Activated naive CD4-positive, alpha-beta T cell treated with anti-CD3 and anti-CD28 coated beads, Interleukin-2, amount 50 U/mL, for 24 hours (primary cell): ENCODE measurements at regions not wholly inside any gene's neighbourhood (a gene's known extent, or its start where the extent isn't known, plus 50 kb on each side); places are given as distances from the start of the nearest gene placed in this dataset.

ENCODE experiments used
- H3K27ac Mint-ChIP-seq: one replicate; pipeline ENCODE4 v1.8.0; 2021; ENCODE audit warnings: mild to moderate bottlenecking, mixed read lengths
- H3K27me3 Mint-ChIP-seq: one replicate; pipeline ENCODE4 v1.8.0; 2021; ENCODE audit warnings: mixed read lengths
- H3K36me3 Mint-ChIP-seq: one replicate; pipeline ENCODE4 v1.8.0; 2021; ENCODE audit warnings: mixed read lengths
- H3K4me1 Mint-ChIP-seq: one replicate; pipeline ENCODE4 v1.8.0; 2021; ENCODE audit warnings: mixed read lengths
- H3K4me3 Mint-ChIP-seq: one replicate; pipeline ENCODE4 v1.8.0; 2021; ENCODE audit warnings: mild to moderate bottlenecking, mixed read lengths
- H3K9me3 Mint-ChIP-seq: one replicate; pipeline ENCODE4 v1.8.0; 2021; ENCODE audit warnings: mixed read lengths

DNA sequence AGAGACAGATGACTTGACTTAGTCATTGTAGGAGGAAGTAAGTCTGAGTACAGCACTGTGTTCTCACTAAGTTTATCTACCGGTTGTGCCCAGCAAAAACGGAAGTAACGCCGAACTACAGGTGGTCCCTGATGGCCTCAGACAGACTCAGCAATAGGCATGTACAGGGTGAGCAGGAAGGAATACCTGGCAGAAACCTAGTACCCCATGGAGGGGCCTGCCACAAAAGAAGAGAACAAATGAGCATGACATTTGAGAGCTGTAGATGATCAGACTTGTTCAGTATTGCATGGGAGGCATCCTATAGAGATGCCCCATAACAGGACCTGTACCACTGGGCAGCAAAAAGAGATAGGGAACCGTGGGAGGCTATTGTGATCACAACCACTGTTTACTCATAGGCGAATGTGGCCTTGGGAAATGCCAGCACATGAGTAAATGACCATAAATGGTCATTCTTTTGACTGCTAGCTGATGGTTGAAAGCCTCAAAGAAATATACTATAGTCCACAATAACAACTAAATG lies 106.4 kb upstream of the TAB2 start:
- Mint-ChIP-seq H3K4me3 (peak overlapping the region; percentile 71), H3K36me3 (peaks cover 4% of the 10 kb centered on the region), H3K9me3 (peaks cover 5% of the 10 kb centered on the region), H3K27ac (peak overlapping the region; percentile 95), H3K4me1 (peaks cover 20% of the 10 kb centered on the region), H3K27me3 (no peaks in the 10 kb centered on the region)

GRCh38 chr6:149212206-149212605 lies 105.3 kb upstream of the TAB2 start:
- H3K27ac Mint-ChIP-seq = peak overlapping the region; percentile 97
- peak overlapping the region; percentile 57 for H3K4me3 Mint-ChIP-seq
- H3K36me3 Mint-ChIP-seq = peaks cover 2% of the 10 kb centered on the region
- peaks cover 28% of the 10 kb centered on the region for H3K4me1 Mint-ChIP-seq
- peaks cover 5% of the 10 kb centered on the region for H3K9me3 Mint-ChIP-seq
- H3K27me3 Mint-ChIP-seq = no peaks in the 10 kb centered on the region

GRCh38 chr6:149212892-149213801 lies 104.4 kb upstream of the TAB2 start:
- no peak overlapping the region for H3K4me3 Mint-ChIP-seq
- peaks cover 1% of the 10 kb centered on the region for H3K36me3 Mint-ChIP-seq
- no peaks in the 10 kb centered on the region for H3K27me3 Mint-ChIP-seq
- peaks cover 36% of the 10 kb centered on the region for H3K4me1 Mint-ChIP-seq
- H3K27ac Mint-ChIP-seq = no peak overlapping the region
- peaks cover 5% of the 10 kb centered on the region for H3K9me3 Mint-ChIP-seq

GRCh38 chr6:149213829-149214228 lies 103.7 kb upstream of the TAB2 start:
- Mint-ChIP-seq H3K9me3 (peaks cover 5% of the 10 kb centered on the region), H3K4me1 (peaks cover 43% of the 10 kb centered on the region), H3K27ac (no peak overlapping the region), H3K27me3 (no peaks in the 10 kb centered on the region), H3K36me3 (peaks cover 2% of the 10 kb centered on the region), H3K4me3 (no peak overlapping the region)

GRCh38 chr6:149216459-149216858 lies 101.1 kb upstream of the TAB2 start:
- Mint-ChIP-seq H3K4me1 (peaks cover 25% of the 10 kb centered on the region), H3K36me3 (peaks cover 2% of the 10 kb centered on the region), H3K4me3 (no peak overlapping the region), H3K9me3 (peaks cover 5% of the 10 kb centered on the region), H3K27me3 (no peaks in the 10 kb centered on the region), H3K27ac (peak overlapping the region; percentile 21)

- H3K36me3 Mint-ChIP-seq = peaks cover 2% of the 10 kb centered on the region
- H3K4me3 Mint-ChIP-seq = no peak overlapping the region
These were observed 100.0 kb upstream of the TAB2 start for GRCh38 chr6:149217466-149217888.

GRCh38 chr6:149218471-149218870 lies 99.0 kb upstream of the TAB2 start:
- no peaks in the 10 kb centered on the region for H3K27me3 Mint-ChIP-seq
- no peak overlapping the region for H3K4me3 Mint-ChIP-seq
- H3K4me1 Mint-ChIP-seq = peaks cover 33% of the 10 kb centered on the region
- no peaks in the 10 kb centered on the region for H3K9me3 Mint-ChIP-seq
- H3K27ac Mint-ChIP-seq = no peak overlapping the region
- H3K36me3 Mint-ChIP-seq = peaks cover 4% of the 10 kb centered on the region

More at GRCh38 chr6:149217466-149217888, 100.0 kb upstream of the TAB2 start:
- Mint-ChIP-seq H3K27ac (no peak overlapping the region), H3K9me3 (no peaks in the 10 kb centered on the region), H3K27me3 (no peaks in the 10 kb centered on the region), H3K4me1 (peaks cover 25% of the 10 kb centered on the region)

DNA sequence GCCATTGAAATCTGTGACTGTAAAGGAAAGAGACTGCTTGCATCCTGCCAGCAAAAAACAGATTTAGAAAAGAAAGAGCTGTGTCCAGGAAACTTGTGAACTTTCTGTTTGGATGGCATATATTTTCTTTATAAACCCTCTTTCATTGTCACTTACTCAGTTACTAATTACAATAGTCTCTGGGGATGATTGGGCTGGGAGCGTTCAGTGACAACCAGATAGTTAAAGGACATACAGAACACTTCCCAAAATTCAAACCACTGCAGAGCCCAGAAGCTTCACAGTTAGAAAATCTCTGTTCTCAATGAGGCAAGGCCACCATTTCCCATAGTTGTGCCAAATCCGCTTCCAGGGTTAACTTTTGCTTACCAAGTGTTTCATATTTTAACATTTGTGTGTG lies 98.6 kb upstream of the TAB2 start:
- Mint-ChIP-seq H3K27me3 (no peaks in the 10 kb centered on the region), H3K4me3 (no peak overlapping the region), H3K4me1 (peaks cover 38% of the 10 kb centered on the region), H3K9me3 (no peaks in the 10 kb centered on the region), H3K36me3 (peaks cover 4% of the 10 kb centered on the region), H3K27ac (no peak overlapping the region)

DNA sequence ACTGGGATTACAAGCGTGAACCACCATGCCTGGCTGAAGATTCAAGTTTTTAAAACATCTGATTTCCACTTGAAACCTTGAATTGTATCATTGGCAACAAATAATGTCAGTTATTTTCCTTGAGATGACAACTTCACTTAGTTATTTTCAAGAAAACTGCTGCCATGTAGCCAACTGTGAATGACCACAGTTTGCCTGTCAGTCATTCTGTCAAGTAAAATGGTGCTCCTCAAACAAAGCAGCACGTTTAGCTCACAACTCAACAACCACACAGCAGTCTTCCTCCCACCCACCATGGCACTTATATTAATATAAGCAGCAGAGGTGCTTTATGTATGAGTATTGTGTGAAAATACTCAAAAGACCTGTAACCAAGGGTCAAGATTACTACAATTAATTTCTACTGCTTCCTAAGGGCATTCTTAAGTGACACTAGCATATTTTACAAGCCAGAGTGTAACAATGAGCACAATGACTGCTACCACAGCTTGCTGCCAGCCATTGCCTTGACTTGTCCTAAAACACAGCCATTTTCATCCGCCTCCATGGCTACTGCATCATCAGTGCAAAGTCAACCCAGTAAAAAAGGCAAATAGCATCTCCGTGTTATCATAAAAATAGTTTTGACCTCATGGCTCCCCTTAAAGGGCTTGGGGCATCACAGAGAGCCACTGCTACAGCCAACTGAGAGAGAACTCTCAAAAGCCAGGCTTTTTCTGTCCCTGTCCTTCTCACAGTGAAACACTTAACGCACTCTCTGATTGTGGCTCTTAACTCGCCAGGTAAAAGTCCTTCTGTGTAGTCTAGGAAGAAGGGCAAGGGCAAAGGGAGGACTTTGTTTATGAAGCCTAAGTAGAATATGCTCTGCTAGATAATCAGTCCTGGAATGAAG lies 96.4 kb upstream of the TAB2 start:
- no peak overlapping the region for H3K4me3 Mint-ChIP-seq
- H3K36me3 Mint-ChIP-seq = peaks cover 5% of the 10 kb centered on the region
- H3K9me3 Mint-ChIP-seq = no peaks in the 10 kb centered on the region
- peaks cover 43% of the 10 kb centered on the region for H3K4me1 Mint-ChIP-seq
- H3K27ac Mint-ChIP-seq = no peak overlapping the region
- no peaks in the 10 kb centered on the region for H3K27me3 Mint-ChIP-seq

GRCh38 chr6:149221774-149222070 lies 95.8 kb upstream of the TAB2 start:
- H3K27me3 Mint-ChIP-seq = no peaks in the 10 kb centered on the region
- H3K9me3 Mint-ChIP-seq = no peaks in the 10 kb centered on the region
- H3K4me1 Mint-ChIP-seq = peaks cover 46% of the 10 kb centered on the region
- H3K36me3 Mint-ChIP-seq = peaks cover 5% of the 10 kb centered on the region
- H3K4me3 Mint-ChIP-seq = no peak overlapping the region
- no peak overlapping the region for H3K27ac Mint-ChIP-seq

DNA sequence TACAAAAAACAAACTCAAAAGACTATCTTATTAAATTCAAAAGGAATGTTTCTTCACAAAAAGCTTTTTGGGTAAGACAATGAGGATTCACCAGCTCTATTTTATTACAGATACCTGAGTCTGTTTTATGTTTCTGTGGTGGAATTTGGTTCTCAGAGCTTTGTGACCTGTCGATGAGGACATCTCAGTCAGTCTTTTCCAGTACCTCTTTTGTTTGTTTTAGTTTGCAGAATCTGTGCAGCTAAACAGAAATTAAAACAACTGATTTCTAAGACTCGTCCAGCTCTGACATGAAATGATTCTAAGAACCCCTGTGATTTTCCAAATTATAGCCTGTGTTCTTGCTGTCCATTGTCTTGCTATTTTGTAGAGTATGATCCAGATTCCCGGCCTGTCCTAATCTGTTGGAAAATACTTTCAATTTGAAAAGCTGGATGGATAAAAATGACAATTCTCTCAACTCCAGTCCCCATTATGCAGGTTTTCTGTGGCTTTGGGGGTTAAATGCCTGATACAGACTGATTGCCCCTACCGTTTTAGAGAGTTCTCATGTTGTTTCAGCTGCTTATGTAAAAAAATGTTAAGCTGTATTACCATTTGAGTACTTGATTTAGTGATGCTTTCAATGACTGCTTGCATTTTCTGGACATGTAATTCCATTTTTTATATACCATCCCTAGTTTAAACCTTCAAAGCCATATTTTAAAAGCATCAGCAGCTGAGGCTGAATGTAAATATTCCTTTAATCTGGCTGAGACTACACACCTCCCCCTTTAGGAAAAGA lies 94.2 kb upstream of the TAB2 start:
- no peak overlapping the region for H3K4me3 Mint-ChIP-seq
- peaks cover 3% of the 10 kb centered on the region for H3K36me3 Mint-ChIP-seq
- H3K27me3 Mint-ChIP-seq = no peaks in the 10 kb centered on the region
- H3K9me3 Mint-ChIP-seq = no peaks in the 10 kb centered on the region
- H3K4me1 Mint-ChIP-seq = peaks cover 36% of the 10 kb centered on the region
- peak overlapping the region; percentile 20 for H3K27ac Mint-ChIP-seq

GRCh38 chr6:149223904-149224351 lies 93.6 kb upstream of the TAB2 start:
- H3K4me1 Mint-ChIP-seq = peaks cover 34% of the 10 kb centered on the region

DNA sequence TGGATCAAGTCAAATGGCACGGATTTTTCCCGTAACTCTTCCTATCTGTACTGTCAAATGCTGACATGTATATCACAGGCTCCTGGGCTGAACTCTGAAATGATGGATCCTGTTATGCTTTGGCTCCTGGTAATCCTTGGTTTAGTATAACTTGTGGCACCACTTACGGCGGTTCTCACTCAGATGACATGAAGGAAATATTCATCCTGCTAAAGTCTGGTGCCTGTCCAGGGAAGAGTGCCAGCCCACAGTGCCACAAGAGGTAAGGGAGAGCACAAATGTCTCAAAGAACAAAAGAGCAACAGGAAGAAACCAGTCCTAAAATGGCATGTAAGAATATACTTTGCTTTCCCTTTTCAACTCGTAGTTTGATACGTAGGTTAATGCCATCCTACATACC lies 93.1 kb upstream of the TAB2 start:
- Mint-ChIP-seq H3K27ac (no peak overlapping the region), H3K4me1 (peaks cover 35% of the 10 kb centered on the region), H3K9me3 (no peaks in the 10 kb centered on the region), H3K36me3 (peaks cover 3% of the 10 kb centered on the region), H3K27me3 (no peaks in the 10 kb centered on the region), H3K4me3 (peak overlapping the region; percentile 5)

More at GRCh38 chr6:149223904-149224351, 93.6 kb upstream of the TAB2 start:
- Mint-ChIP-seq H3K4me3 (no peak overlapping the region), H3K27ac (no peak overlapping the region), H3K36me3 (peaks cover 3% of the 10 kb centered on the region), H3K27me3 (no peaks in the 10 kb centered on the region), H3K9me3 (no peaks in the 10 kb centered on the region)

DNA sequence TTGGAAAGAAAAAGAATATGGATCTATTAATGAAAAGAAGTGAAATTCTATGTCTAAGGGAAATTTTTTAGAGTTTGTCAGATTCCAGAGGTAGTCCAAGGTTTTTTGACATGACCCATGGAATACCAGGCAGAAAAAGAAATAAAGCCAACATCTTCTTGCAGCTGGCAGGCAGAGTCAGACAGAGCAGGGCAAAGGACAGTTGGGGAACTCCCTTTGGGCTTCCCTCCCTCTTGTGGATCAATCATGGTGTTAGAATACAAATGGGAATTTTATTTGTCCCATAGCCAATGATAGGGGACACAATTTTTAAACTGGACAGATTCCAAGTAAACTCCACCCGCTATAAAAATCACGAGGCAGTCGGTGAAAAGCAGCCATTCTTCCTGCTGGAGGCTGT lies 92.1 kb upstream of the TAB2 start:
- H3K27ac Mint-ChIP-seq = no peak overlapping the region
- peaks cover 35% of the 10 kb centered on the region for H3K4me1 Mint-ChIP-seq
- H3K27me3 Mint-ChIP-seq = no peaks in the 10 kb centered on the region
- no peak overlapping the region for H3K4me3 Mint-ChIP-seq
- no peaks in the 10 kb centered on the region for H3K9me3 Mint-ChIP-seq
- peaks cover 3% of the 10 kb centered on the region for H3K36me3 Mint-ChIP-seq

DNA sequence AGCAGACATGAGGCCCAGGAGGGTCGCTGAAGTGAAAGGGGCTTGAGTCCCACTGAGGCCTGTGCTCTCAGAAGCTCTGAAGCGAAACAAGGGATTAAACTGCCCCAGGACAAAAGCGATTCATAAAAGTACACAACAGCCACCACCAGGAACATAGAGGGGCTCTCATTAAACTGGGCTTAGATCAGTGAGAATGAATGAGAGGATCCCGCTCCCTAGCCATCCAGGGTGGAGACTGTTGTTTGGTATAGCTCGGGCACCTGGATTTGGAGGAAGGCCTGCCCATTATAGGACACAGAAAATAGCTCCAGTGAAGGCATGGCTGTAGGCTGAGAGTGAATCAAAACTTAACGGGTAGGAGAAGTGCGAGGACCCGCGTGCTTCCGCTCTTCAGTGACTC lies 91.6 kb upstream of the TAB2 start:
- Mint-ChIP-seq H3K4me1 (peaks cover 38% of the 10 kb centered on the region), H3K27me3 (no peaks in the 10 kb centered on the region), H3K9me3 (no peaks in the 10 kb centered on the region), H3K27ac (no peak overlapping the region), H3K36me3 (peaks cover 4% of the 10 kb centered on the region), H3K4me3 (no peak overlapping the region)
